ENCODE measurements at regions not wholly inside any gene's neighbourhood (a gene's known extent, or its start where the extent isn't known, plus 50 kb on each side); places are given as distances from the start of the nearest gene placed in this dataset.

GRCh38 chr18:38067086-38067485, 501.5 kb upstream of the CELF4 start:
- DNase-seq (ENCODE audit: low read depth in 3 of 3, low spot score in 1 of 3): no peak

- DNase-seq (ENCODE audit: low read depth in 3 of 3, low spot score in 1 of 3): no peak
These were observed 487.4 kb upstream of the CELF4 start for GRCh38 chr18:38052879-38053590.

GRCh38 chr18:38047820-38048219, 482.2 kb upstream of the CELF4 start:
- no peak for DNase-seq (ENCODE audit: low read depth in 3 of 3, low spot score in 1 of 3)

- DNase-seq (ENCODE audit: low read depth in 3 of 3, low spot score in 1 of 3): no peak
These were observed 481.1 kb upstream of the CELF4 start for GRCh38 chr18:38046651-38047050.

GRCh38 chr18:38045845-38046244, 480.2 kb upstream of the CELF4 start:
- no peak for DNase-seq (ENCODE audit: low read depth in 3 of 3, low spot score in 1 of 3)

- no peak for DNase-seq (ENCODE audit: low read depth in 3 of 3, low spot score in 1 of 3)
These were observed 476.8 kb upstream of the CELF4 start for GRCh38 chr18:38042211-38042890.

GRCh38 chr18:38038242-38038641, 472.6 kb upstream of the CELF4 start:
- DNase-seq (ENCODE audit: low read depth in 3 of 3, low spot score in 1 of 3): no peak

- DNase-seq (ENCODE audit: low read depth in 3 of 3, low spot score in 1 of 3): no peak
These were observed 469.6 kb upstream of the CELF4 start for GRCh38 chr18:38035193-38035592.

- no peak for DNase-seq (ENCODE audit: low read depth in 3 of 3, low spot score in 1 of 3)
These were observed 467.7 kb upstream of the CELF4 start for GRCh38 chr18:38033282-38033681.

- DNase-seq (ENCODE audit: low read depth in 3 of 3, low spot score in 1 of 3): no peak
These were observed 466.9 kb upstream of the CELF4 start for GRCh38 chr18:38032516-38032915.

- no peak for DNase-seq (ENCODE audit: low read depth in 3 of 3, low spot score in 1 of 3)
These were observed 463.3 kb upstream of the CELF4 start for GRCh38 chr18:38028946-38029345.

- DNase-seq (ENCODE audit: low read depth in 3 of 3, low spot score in 1 of 3): no peak
These were observed 459.9 kb upstream of the CELF4 start for GRCh38 chr18:38025433-38026038.

- no peak for DNase-seq (ENCODE audit: low read depth in 3 of 3, low spot score in 1 of 3)
These were observed 458.3 kb upstream of the CELF4 start for GRCh38 chr18:38023871-38024270.

- no peak for DNase-seq (ENCODE audit: low read depth in 3 of 3, low spot score in 1 of 3)
These were observed 456.6 kb upstream of the CELF4 start for GRCh38 chr18:38022234-38022633.

- no peak for DNase-seq (ENCODE audit: low read depth in 3 of 3, low spot score in 1 of 3)
These were observed 453.7 kb upstream of the CELF4 start for GRCh38 chr18:38019292-38019691.

- DNase-seq (ENCODE audit: low read depth in 3 of 3, low spot score in 1 of 3): no peak
These were observed 445.6 kb upstream of the CELF4 start for GRCh38 chr18:38010971-38011857.

GRCh38 chr18:38010037-38010436, 444.4 kb upstream of the CELF4 start:
- DNase-seq (ENCODE audit: low read depth in 3 of 3, low spot score in 1 of 3): no peak

- DNase-seq (ENCODE audit: low read depth in 3 of 3, low spot score in 1 of 3): no peak
These were observed 443.7 kb upstream of the CELF4 start for GRCh38 chr18:38009320-38009719.

- no peak for DNase-seq (ENCODE audit: low read depth in 3 of 3, low spot score in 1 of 3)
These were observed 442.2 kb upstream of the CELF4 start for GRCh38 chr18:38007676-38008330.

GRCh38 chr18:38007026-38007425, 441.4 kb upstream of the CELF4 start:
- no peak for DNase-seq (ENCODE audit: low read depth in 3 of 3, low spot score in 1 of 3)

- DNase-seq (ENCODE audit: low read depth in 3 of 3, low spot score in 1 of 3): no peak
These were observed 440.9 kb upstream of the CELF4 start for GRCh38 chr18:38006541-38006940.
